Sigmoid colon (tissue), 6 donors: ENCODE measurements at regions not wholly inside any gene's neighbourhood (a gene's known extent, or its start where the extent isn't known, plus 50 kb on each side); places are given as distances from the start of the nearest gene placed in this dataset.

Experiments used
- DNase-seq: peaks from one replicate; pipeline ENCODE4 v3.0.0-alpha.2; 2019
- H3K27ac ChIP-seq, 4 donors: fragments of 200-600 bp; sonication (generic); one replicate each; pipeline ENCODE4 v1.5.1; 2016 to 2019; ENCODE audit warnings: mild to moderate bottlenecking in 1 of 4
- H3K27me3 ChIP-seq, 3 donors: fragments of 200-600 bp; sonication (generic); one replicate each; pipeline ENCODE4 v1.5.1; 2019; ENCODE audit warnings: mild to moderate bottlenecking in 1 of 3
- H3K36me3 ChIP-seq, 4 donors: fragments of 200-600 bp; sonication (generic); one replicate each; pipeline ENCODE4 v1.5.1; 2016 to 2019
- H3K4me1 ChIP-seq, 4 donors: fragments of 200-600 bp; sonication (generic); one replicate each; pipeline ENCODE4 v1.5.1; 2017 to 2019
- H3K4me3 ChIP-seq, 4 donors: fragments of 200-600 bp; sonication (generic); one replicate each; pipeline ENCODE4 v1.5.1; 2017 to 2019; ENCODE audit warnings: mild to moderate bottlenecking in 2 of 4, moderate library complexity in 1 of 4
- H3K9me3 ChIP-seq, 4 donors: fragments of 200-600 bp in 3 of 4; sonication (generic) in 3 of 4; one replicate each; pipeline versions ENCODE4 v1.5.1 to v1.6.1; 2013 to 2019
- CTCF ChIP-seq, 4 experiments: fragments of 450-650 bp in 3 of 4; fragments of 200-600 bp in 1 of 4; IDR thresholded peaks; one replicate each; pipeline ENCODE4 v1.5.1; 2016 to 2019; ENCODE audit warnings: antibody characterized with exemption in 4 of 4, mild to moderate bottlenecking in 3 of 4, moderate library complexity in 2 of 4
- EP300 ChIP-seq, 4 donors: sonication (generic); formaldehyde crosslinking; IDR thresholded peaks; one replicate each; pipeline ENCODE4 v1.6.1; 2017; ENCODE audit warnings: antibody characterized with exemption in 4 of 4
- POLR2A ChIP-seq, 2 donors: fragments of 450-650 bp; IDR thresholded peaks; one replicate each; pipeline ENCODE4 v1.6.1; 2016; ENCODE audit warnings: antibody characterized with exemption in 2 of 2, mild to moderate bottlenecking in 2 of 2, moderate library complexity in 2 of 2
- POLR2AphosphoS5 ChIP-seq, 4 donors: sonication (generic); formaldehyde crosslinking; IDR thresholded peaks; one replicate each; pipeline ENCODE4 v1.6.1; 2017; ENCODE audit warnings: antibody characterized with exemption in 4 of 4
- WGBS, 2 donors: extraction: QIAGEN DNeasy Blood & Tissue Kit; methylation state at CpG; one replicate each; pipeline ENCODE4 v1.1.7; 2013; 5-methylcytosine and 5-hydroxymethylcytosine counted together
- intact Hi-C: fragments of 100-400 bp; cut with DNase I; formaldehyde crosslinking; loops from one replicate; pipeline ENCODE4 v1.15.1; 2023
- donor health status: healthy with polysubstance abuse.
- donor health status: healthy.

- Histone ChIP-seq H3K4me1 (no peaks in the 10 kb centered on the region), H3K27me3 (no peaks in the 10 kb centered on the region), H3K9me3 (no peaks in the 10 kb centered on the region), H3K4me3 (no peak overlapping the region), H3K36me3 (no peaks in the 10 kb centered on the region), H3K27ac (no peak overlapping the region)
- no peak for TF ChIP-seq POLR2A (IDR thresholded peaks at IDR 0.05)
- WGBS, 2 donors, result 95 to 98% methylated on average over 4 of the region's 4 CpGs
- DNase-seq, result no peak
- intact Hi-C loops, result no loop called here
Measured at GRCh38 chr20:19104186-19104585, 108.3 kb upstream of the SLC24A3 start.

GRCh38 chr20:19108155-19108554, 104.3 kb upstream of the SLC24A3 start:
- Histone ChIP-seq H3K4me1 (peaks cover 0 to 29% (median 22%) of the 10 kb centered on the region in 4 donors), H3K4me3 (no peak overlapping the region), H3K36me3 (no peaks in the 10 kb centered on the region), H3K9me3 (no peaks in the 10 kb centered on the region), H3K27me3 (no peaks in the 10 kb centered on the region), H3K27ac (no peak overlapping the region)
- intact Hi-C loops, result no loop called here
- WGBS, 2 donors, result 81 to 82% methylated on average over 7 of the region's 7 CpGs
- no peak for TF ChIP-seq POLR2A (IDR thresholded peaks at IDR 0.05)
- DNase-seq, result no peak

GRCh38 chr20:19110285-19110684, 102.2 kb upstream of the SLC24A3 start:
- DNase-seq, result no peak
- H3K27me3 ChIP-seq, result no peaks in the 10 kb centered on the region
- no peak overlapping the region for H3K4me3 ChIP-seq
- no peaks in the 10 kb centered on the region for H3K36me3 ChIP-seq
- H3K4me1 ChIP-seq, result peaks cover 0 to 29% (median 22%) of the 10 kb centered on the region in 4 donors
- peak overlapping the region in 3 of 4 donors; percentile 20 to 65 (median 58) for H3K27ac ChIP-seq
- 92 to 95% methylated on average over 3 of the region's 3 CpGs for WGBS, 2 donors
- no peaks in the 10 kb centered on the region for H3K9me3 ChIP-seq
- intact Hi-C loops, result no loop called here
- TF ChIP-seq CTCF (IDR thresholded peaks at IDR 0.05) (no peak), EP300 (IDR thresholded peaks at IDR 0.05) (no peak), POLR2A (IDR thresholded peaks at IDR 0.05) (no peak), POLR2AphosphoS5 (IDR thresholded peaks at IDR 0.05) (no peak)

- no peaks in the 10 kb centered on the region for H3K9me3 ChIP-seq
- DNase-seq, result no peak
- H3K27ac ChIP-seq, result peak overlapping the region in 3 of 4 donors; percentile 20 to 65 (median 58)
- no peak overlapping the region for H3K4me3 ChIP-seq
- H3K4me1 ChIP-seq, result peaks cover 0 to 29% (median 24%) of the 10 kb centered on the region in 4 donors
- intact Hi-C loops, result no loop called here
- no peak for TF ChIP-seq POLR2A (IDR thresholded peaks at IDR 0.05)
- TF ChIP-seq POLR2AphosphoS5 (IDR thresholded peaks at IDR 0.05), result peak; percentile 15 to 46 (median 39)
- H3K27me3 ChIP-seq, result no peaks in the 10 kb centered on the region
- 62 to 72% methylated on average over 7 of the region's 7 CpGs for WGBS, 2 donors
- H3K36me3 ChIP-seq, result no peaks in the 10 kb centered on the region
Measured at GRCh38 chr20:19110881-19111460, 101.5 kb upstream of the SLC24A3 start.

GRCh38 chr20:19112828-19113227, 99.6 kb upstream of the SLC24A3 start:
- Histone ChIP-seq H3K27me3 (no peaks in the 10 kb centered on the region), H3K9me3 (no peaks in the 10 kb centered on the region), H3K36me3 (no peaks in the 10 kb centered on the region), H3K4me3 (no peak overlapping the region), H3K27ac (peak overlapping the region in 1 of 4 donors; percentile 21), H3K4me1 (peaks cover 0 to 29% (median 24%) of the 10 kb centered on the region in 4 donors)
- no peak for DNase-seq
- no peak for TF ChIP-seq CTCF (IDR thresholded peaks at IDR 0.05)
- WGBS, 2 donors, result 70 to 81% methylated on average over 2 of the region's 2 CpGs
- intact Hi-C loops, result no loop called here

- DNase-seq, result no peak
- Histone ChIP-seq H3K4me3 (no peak overlapping the region), H3K27ac (peak overlapping the region in 1 of 4 donors; percentile 21), H3K36me3 (no peaks in the 10 kb centered on the region), H3K27me3 (no peaks in the 10 kb centered on the region), H3K9me3 (no peaks in the 10 kb centered on the region), H3K4me1 (peaks cover 0 to 29% (median 24%) of the 10 kb centered on the region in 4 donors)
- intact Hi-C loops, result no loop called here
- 74 to 90% methylated on average over 5 of the region's 5 CpGs for WGBS, 2 donors
- TF ChIP-seq POLR2AphosphoS5 (IDR thresholded peaks at IDR 0.05) (no peak), POLR2A (IDR thresholded peaks at IDR 0.05) (no peak), CTCF (IDR thresholded peaks at IDR 0.05) (no peak)
Measured at GRCh38 chr20:19113343-19113930, 99.0 kb upstream of the SLC24A3 start.
